IPS DF 19.7 (cell line): ENCODE measurements at regions not wholly inside any gene's neighbourhood (a gene's known extent, or its start where the extent isn't known, plus 50 kb on each side); places are given as distances from the start of the nearest gene placed in this dataset.

Experiments used
- DNase-seq: peaks from one replicate; pipeline ENCODE4 v3.0.0-alpha.2; 2013; ENCODE audit warnings: low read depth, low spot score

DNA sequence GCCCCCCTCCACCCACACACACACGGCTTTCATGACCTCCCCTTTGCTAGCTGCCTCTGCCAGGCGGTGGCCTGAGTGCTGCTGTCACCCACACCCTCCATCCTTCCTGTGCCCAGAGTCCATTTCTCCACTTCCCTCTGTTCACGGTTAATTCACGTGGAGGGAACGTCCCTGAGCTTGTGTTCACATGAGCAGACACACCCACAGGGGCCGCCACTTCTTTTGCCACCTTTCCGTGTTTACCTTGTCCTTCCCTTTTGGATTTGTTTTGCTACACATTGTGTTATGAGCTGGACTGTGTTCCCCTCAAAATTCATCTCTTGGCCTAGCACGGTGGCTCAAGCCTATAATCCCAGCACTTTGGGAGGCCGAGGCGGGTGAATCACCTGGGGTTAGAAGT lies 128.0 kb downstream of the ETS2 start:
- DNase-seq = no peak

- no peak for DNase-seq
Observed at GRCh38 chr21:38931291-38931690, 125.6 kb downstream of the ETS2 start.

DNA sequence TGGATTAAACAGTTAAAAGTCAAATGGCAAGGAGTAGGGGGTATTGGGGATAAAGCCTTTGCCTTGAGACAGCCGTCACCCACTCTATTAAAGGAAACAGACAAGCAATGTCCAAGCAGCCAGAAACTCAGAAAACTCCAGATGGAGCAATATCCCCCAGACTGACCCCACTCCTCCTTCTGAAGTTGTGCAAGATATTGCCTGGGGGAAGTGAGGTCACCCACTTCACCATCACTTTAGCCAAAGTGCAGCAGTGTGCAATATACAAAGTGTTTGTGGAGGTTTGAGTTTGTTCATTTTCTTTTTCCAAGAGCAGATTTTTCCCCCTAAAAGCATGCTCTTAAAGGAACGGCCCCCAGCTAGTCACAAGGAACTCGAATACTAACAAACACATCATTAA lies 125.1 kb downstream of the ETS2 start:
- no peak for DNase-seq

DNA sequence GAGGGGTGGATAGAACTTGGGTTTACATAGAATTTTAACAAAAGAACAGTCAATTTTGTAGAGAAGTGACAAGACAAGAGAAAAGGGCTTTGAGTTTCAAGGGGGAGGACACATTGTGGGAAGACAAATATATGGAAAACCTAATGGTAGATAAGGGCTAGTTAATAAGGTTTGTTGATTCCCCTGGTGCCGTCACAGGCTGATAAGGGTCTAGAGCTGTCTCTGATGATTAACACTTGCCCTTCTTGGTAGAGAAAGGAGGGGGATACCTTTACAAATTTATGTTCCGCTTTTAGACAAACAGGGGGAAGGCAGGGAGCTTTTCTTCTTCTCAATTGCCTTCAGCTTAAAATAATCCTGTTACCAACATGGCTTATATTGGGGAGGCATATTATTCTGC lies 124.3 kb downstream of the ETS2 start:
- no peak for DNase-seq

- no peak for DNase-seq
Observed at GRCh38 chr21:38929652-38930051, 123.9 kb downstream of the ETS2 start.

- DNase-seq = no peak
Observed at GRCh38 chr21:38929142-38929541, 123.4 kb downstream of the ETS2 start.

DNA sequence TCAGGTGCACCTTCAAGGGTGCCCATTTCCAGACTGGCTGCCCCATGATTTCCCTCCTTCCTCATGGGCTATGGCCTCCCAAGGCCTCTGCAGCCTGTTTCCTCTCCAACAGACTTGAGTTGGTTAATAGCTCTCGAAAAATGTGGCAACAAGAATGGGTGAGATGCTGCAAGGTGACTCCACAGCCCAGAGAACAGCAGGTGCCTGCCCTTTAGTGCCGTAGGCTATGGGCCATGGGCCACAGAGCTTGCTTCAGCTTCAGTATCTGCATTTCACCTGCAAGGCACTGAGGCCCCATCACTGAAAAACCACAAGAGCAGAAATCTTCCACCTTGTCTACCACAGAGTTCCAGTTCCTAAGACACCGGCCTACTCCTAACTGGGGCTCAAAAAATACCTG lies 122.0 kb downstream of the ETS2 start:
- no peak for DNase-seq

GRCh38 chr21:38925923-38926322 lies 120.2 kb downstream of the ETS2 start:
- no peak for DNase-seq

- no peak for DNase-seq
Observed at GRCh38 chr21:38925478-38925877, 119.7 kb downstream of the ETS2 start.

DNA sequence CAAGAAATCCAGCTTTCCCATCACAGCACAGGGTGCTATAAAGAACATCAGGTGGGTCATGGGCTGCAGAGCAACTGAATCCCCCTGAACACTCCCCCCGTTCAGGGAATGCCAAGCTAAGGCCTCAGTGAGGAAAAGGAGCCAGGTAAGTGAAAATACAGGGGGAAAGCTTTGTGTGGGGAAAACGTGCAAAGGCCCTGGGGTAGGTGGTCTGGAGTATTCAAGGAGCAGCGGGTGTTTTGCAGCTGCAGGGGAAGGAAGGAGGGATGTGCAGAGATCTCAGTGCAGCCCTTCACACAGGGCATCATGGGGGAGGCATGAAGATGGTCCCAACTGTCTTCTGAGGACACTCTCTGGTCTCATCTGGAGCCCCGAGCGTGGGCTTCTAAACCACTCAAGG lies 119.2 kb downstream of the ETS2 start:
- no peak for DNase-seq

DNA sequence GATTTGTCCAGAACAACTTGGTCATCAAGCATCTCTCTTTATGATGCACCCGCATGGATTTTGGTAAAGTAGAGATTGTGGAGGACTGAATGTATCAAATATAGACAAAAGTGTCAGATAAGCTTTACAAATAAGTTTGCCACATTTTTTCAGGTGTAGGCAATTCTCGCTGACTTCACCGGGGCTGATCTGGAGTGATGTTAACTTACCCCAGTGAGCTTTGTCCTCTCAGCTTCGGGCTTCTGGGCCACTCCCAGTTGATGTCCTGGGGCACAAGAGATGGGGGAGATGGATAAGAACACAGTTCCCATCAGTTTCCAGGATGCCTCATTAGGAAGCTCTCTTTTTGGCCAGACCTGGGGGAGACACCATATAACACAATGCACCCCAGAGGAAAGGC lies 117.7 kb downstream of the ETS2 start:
- no peak for DNase-seq

- DNase-seq = no peak
Observed at GRCh38 chr21:38922474-38923235, 116.9 kb downstream of the ETS2 start.

- DNase-seq = no peak
Observed at GRCh38 chr21:38921511-38922251, 116.0 kb downstream of the ETS2 start.

DNA sequence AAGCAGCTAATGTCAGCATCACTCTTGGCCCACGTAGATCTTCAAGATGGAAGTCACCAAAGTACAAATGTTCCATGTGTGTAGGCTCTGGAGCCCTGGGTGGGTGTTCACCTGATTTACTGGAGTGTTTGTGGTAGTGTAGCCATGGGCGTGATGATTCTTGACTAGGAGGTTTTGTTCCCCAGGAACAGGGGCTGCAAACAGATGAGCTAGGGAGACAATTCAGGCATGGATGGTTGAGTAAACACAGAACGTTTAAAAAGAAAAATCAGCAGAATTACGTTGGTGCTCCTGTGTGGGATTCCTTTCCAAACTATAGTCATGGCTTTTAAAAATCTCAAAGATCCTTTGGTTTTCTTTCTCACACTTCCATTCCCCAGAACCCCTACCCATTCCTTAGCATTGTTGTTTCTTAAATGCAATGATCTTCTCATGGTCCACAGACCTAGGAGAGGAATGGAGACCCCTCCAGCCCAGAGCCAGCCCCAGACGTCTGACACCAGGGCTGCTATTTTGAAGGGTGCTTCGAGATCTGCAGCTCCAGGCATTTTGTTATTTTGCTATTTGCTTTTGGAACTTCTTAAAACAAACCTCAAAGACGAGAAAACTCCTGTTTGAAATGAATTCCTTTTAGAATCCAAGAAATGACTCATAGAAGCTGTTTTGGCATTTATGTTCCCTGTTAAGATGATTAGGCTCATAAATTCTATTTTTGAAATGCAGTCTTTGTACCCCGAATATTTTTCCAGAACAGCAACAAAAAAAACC lies 115.1 kb downstream of the ETS2 start:
- DNase-seq = no peak

GRCh38 chr21:38918607-38919346 lies 113.0 kb downstream of the ETS2 start:
- no peak for DNase-seq

GRCh38 chr21:38917043-38917774 lies 111.5 kb downstream of the ETS2 start:
- no peak for DNase-seq

DNA sequence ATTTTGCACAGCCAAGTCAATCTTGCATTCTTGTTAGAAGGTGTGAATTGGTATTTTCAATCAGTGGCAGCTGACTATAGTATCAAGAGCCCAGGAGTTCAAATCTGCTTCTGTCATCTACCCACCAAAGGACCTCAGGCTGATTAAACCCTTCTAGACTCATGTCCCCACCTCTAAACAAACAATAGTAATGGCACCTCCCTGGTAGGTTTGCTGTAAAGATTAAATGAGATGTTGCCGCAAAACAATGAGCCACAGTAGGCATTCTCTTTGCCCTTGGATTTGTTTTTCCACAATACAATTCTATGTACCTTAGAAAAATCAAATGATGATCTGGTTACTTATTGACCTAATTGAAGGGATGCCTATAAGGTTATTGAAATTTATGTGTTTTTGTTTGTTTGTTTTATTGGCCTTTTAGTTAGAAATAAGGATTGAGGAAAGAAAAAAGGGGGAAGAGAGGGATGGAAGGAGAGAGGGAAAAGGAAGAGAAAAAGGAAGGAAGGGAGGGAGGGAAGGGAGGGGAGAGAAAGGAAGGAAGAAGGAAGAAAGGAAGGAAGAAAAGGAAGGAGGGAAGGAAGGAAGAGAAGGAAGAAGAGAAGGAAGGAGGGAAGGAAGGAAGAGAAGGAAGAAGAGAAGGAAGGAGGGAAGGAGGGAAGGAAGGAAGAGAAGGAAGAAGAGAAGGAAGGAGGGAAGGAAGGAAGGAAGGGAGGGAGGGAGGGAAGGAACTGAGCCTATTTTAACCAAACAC lies 110.7 kb downstream of the ETS2 start:
- DNase-seq = no peak

DNA sequence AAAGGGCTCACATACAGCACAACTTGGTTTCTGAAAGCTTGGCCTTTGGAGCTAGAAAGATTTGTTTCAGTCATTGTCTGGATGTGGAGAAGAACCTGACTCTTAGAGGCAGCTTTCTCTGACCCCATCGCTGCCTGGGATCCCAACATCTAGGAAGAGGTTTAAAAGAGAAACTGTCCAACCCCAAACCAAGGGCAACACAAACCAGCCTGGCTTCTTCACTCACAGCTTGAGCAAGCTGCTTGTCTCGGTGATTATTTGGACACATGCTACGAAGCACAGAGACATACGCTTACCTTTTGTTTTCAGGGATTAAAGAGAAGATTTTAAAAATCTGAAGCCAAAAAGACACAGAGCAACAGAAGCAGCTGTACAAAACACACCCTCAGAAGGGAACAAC lies 109.8 kb downstream of the ETS2 start:
- no peak for DNase-seq

DNA sequence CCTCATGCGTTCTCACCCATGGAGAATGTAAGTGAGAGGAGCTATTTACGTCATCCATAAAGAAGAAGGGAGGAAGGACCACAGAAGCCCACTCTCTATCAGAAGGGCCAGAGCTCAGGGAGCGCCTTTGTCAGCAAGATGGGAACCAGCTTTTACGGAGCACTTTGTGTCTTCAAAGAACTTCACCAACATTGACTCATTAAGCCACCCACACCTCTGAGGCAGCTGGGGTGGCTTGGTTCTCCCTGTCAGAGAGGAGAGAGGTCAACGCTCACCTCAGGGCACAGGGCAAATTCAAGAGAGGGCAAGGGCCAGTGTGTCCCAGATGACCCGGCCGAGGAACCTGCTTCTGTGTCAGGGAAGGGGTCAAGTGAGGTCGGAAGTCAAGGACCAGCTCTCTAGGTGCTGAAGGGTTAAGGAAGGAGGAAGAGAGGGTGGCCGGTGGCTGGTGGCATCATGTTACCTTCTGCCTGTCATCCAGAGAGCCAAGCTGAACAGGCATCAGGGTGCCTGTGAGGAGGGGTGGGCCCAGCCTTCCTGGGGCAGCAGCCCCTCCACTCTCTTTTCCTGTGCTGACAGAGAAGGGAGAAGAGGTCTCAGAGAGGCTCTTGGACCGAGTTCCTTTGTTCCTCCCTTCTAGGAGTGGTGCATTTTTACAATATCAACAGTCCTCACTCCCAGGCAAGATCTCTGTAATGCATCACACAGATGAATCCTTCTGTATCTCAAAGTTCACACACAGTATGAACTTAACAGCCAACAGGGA lies 109.0 kb downstream of the ETS2 start:
- DNase-seq = no peak
